ENCODE measurements at regions not wholly inside any gene's neighbourhood (a gene's known extent, or its start where the extent isn't known, plus 50 kb on each side); places are given as distances from the start of the nearest gene placed in this dataset.

DNA sequence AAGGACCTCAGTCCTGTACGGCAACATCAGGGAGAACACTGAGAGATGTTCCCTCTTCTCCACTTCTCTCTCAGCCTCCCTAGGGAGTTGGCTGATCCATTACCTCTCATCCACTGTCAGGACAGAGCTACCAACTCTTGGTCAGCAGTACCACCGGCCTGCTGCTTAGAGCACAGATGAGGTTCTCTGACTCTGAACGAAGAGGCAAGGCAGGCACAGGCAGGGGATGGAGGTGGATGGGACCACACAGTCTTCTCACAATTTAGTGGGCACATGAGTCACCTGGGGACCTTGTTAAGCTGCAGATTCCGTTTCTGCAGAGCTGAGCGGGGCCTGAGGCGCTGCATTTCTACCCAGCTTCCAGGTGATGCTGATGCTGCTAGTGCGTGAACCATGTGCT lies 128.6 kb upstream of the CCL2 start:
- TF ChIP-seq EP300 (IDR thresholded peaks at IDR 0.05; ENCODE audit: borderline replicate concordance): no peak
- no peak for TF ChIP-seq YY1 (IDR thresholded peaks at IDR 0.05; ENCODE audit: low read depth)
- no peak for TF ChIP-seq EGR1 (IDR thresholded peaks at IDR 0.05)
- TF ChIP-seq, protein P1, sequence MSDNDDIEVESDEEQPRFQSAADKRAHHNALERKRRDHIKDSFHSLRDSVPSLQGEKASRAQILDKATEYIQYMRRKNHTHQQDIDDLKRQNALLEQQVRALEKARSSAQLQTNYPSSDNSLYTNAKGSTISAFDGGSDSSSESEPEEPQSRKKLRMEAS (IDR thresholded peaks at IDR 0.05): no peak
- TF ChIP-seq TEAD4 (IDR thresholded peaks at IDR 0.05): no peak
- no peak for TF ChIP-seq CEBPB (IDR thresholded peaks at IDR 0.05)
- TF ChIP-seq, protein P2, sequence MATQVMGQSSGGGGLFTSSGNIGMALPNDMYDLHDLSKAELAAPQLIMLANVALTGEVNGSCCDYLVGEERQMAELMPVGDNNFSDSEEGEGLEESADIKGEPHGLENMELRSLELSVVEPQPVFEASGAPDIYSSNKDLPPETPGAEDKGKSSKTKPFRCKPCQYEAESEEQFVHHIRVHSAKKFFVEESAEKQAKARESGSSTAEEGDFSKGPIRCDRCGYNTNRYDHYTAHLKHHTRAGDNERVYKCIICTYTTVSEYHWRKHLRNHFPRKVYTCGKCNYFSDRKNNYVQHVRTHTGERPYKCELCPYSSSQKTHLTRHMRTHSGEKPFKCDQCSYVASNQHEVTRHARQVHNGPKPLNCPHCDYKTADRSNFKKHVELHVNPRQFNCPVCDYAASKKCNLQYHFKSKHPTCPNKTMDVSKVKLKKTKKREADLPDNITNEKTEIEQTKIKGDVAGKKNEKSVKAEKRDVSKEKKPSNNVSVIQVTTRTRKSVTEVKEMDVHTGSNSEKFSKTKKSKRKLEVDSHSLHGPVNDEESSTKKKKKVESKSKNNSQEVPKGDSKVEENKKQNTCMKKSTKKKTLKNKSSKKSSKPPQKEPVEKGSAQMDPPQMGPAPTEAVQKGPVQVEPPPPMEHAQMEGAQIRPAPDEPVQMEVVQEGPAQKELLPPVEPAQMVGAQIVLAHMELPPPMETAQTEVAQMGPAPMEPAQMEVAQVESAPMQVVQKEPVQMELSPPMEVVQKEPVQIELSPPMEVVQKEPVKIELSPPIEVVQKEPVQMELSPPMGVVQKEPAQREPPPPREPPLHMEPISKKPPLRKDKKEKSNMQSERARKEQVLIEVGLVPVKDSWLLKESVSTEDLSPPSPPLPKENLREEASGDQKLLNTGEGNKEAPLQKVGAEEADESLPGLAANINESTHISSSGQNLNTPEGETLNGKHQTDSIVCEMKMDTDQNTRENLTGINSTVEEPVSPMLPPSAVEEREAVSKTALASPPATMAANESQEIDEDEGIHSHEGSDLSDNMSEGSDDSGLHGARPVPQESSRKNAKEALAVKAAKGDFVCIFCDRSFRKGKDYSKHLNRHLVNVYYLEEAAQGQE (IDR thresholded peaks at IDR 0.05; ENCODE audit: low read depth): no peak
- TF ChIP-seq, protein P3, sequence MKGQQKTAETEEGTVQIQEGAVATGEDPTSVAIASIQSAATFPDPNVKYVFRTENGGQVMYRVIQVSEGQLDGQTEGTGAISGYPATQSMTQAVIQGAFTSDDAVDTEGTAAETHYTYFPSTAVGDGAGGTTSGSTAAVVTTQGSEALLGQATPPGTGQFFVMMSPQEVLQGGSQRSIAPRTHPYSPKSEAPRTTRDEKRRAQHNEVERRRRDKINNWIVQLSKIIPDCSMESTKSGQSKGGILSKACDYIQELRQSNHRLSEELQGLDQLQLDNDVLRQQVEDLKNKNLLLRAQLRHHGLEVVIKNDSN (IDR thresholded peaks at IDR 0.05): no peak
- no peak for TF ChIP-seq RAD21 (IDR thresholded peaks at IDR 0.05; ENCODE audit: low read depth)
- TF ChIP-seq ZBTB7A (IDR thresholded peaks at IDR 0.05; ENCODE audit: low read depth): no peak
- TF ChIP-seq CREB1 (IDR thresholded peaks at IDR 0.05; ENCODE audit: low read depth): no peak
- TF ChIP-seq TAF1 (IDR thresholded peaks at IDR 0.05; ENCODE audit: low read depth): no peak
- TF ChIP-seq NFIC (IDR thresholded peaks at IDR 0.05): no peak
- TF ChIP-seq FOXM1 (IDR thresholded peaks at IDR 0.05; ENCODE audit: borderline replicate concordance, low read depth): no peak

Data from Ishikawa (cell line).